ENCODE measurements at regions not wholly inside any gene's neighbourhood (a gene's known extent, or its start where the extent isn't known, plus 50 kb on each side); places are given as distances from the start of the nearest gene placed in this dataset.

DNA sequence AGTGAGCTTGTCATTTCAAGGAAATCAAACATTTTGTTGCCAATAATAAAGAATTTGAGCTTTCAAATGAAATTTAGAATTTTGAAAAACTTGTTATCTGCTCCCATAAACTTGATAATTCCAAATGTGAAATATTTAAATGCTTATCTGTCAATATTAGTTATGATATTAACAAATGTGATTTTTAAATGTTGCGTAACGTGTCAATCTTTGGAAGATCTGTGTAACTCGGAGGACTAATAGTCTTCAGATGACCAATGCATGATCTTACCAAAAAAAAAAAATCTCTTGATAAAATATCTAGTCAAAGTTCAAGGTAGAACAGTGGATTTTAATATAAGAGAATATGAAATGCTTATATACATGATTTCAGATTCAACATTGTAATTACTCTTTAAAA is 274.5 kb upstream of the HSF2 start:
- Histone ChIP-seq H3K9me3 (ENCODE audit: low read length) (no peaks in the 10 kb centered on the region), H3F3A (ENCODE audit: low read length, unreplicated experiment) (no peaks in the 10 kb centered on the region), H3K9ac (ENCODE audit: low read length) (no peak overlapping the region), H4K20me1 (ENCODE audit: low read length) (no peaks in the 10 kb centered on the region), H3K4me2 (ENCODE audit: low read length) (no peak overlapping the region), H3K27ac (ENCODE audit: low read length) (no peak overlapping the region), H3K27me3 (ENCODE audit: low read length) (no peaks in the 10 kb centered on the region), H3K79me2 (ENCODE audit: low read length) (no peaks in the 10 kb centered on the region), H3K4me3 (ENCODE audit: low read length) (no peak overlapping the region), H2AFZ (ENCODE audit: low read length) (no peak overlapping the region), H3K36me3 (ENCODE audit: low read depth, low read length) (no peaks in the 10 kb centered on the region), H3K9me2 (replicated peaks; ENCODE audit: low read length) (no peaks in the 10 kb centered on the region), H3K4me1 (ENCODE audit: insufficient read depth, low read length) (no peaks in the 10 kb centered on the region)
- DNase-seq (no peak), ATAC-seq (no peak)
- no peak for TF ChIP-seq EZH2 (IDR thresholded peaks at IDR 0.05; ENCODE audit: low read length, unreplicated experiment)
- TF ChIP-seq EZH2phosphoT487 (IDR thresholded peaks at IDR 0.05; ENCODE audit: borderline replicate concordance, low read length): no peak
- TF ChIP-seq, protein P1, sequence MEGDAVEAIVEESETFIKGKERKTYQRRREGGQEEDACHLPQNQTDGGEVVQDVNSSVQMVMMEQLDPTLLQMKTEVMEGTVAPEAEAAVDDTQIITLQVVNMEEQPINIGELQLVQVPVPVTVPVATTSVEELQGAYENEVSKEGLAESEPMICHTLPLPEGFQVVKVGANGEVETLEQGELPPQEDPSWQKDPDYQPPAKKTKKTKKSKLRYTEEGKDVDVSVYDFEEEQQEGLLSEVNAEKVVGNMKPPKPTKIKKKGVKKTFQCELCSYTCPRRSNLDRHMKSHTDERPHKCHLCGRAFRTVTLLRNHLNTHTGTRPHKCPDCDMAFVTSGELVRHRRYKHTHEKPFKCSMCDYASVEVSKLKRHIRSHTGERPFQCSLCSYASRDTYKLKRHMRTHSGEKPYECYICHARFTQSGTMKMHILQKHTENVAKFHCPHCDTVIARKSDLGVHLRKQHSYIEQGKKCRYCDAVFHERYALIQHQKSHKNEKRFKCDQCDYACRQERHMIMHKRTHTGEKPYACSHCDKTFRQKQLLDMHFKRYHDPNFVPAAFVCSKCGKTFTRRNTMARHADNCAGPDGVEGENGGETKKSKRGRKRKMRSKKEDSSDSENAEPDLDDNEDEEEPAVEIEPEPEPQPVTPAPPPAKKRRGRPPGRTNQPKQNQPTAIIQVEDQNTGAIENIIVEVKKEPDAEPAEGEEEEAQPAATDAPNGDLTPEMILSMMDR (conservative IDR thresholded peaks at IDR 0.05; ENCODE audit: low read depth, low read length): no peak
- BruUV-seq (replicated peaks): no TSS peak
- intact Hi-C loops (cut with micrococcal nuclease): no loop called here
- ChIA-PET CTCF (no interaction called here), POLR2A (ENCODE audit: unreplicated experiment) (no interaction called here)

DNA sequence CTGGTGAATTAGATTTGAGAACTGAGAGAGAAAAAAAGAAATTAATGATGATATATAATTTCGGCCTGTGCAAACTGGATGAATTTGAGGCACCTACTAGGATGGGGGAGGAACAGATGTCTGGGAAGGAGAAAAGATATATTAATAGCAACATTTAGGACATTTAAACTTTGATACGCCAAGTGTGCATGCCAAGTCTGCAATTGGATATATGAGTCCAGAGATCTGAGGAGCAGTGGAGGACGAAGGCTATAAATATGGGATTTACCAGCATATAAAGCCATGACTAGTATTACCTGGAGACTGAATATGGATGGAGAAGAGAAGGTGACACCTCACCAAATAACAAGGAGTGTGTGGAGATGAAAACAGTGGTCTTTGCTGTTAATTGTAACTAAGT is 272.6 kb upstream of the HSF2 start:
- POLR2A ChIA-PET (ENCODE audit: unreplicated experiment): no interaction called here
- Histone ChIP-seq H3K4me1 (ENCODE audit: insufficient read depth, low read length) (no peaks in the 10 kb centered on the region), H3K9me2 (replicated peaks; ENCODE audit: low read length) (no peaks in the 10 kb centered on the region), H3K9ac (ENCODE audit: low read length) (no peak overlapping the region), H3K27ac (ENCODE audit: low read length) (no peak overlapping the region), H3K36me3 (ENCODE audit: low read depth, low read length) (no peaks in the 10 kb centered on the region), H3K27me3 (ENCODE audit: low read length) (no peaks in the 10 kb centered on the region), H3K79me2 (ENCODE audit: low read length) (no peaks in the 10 kb centered on the region), H4K20me1 (ENCODE audit: low read length) (no peaks in the 10 kb centered on the region), H3F3A (ENCODE audit: low read length, unreplicated experiment) (no peaks in the 10 kb centered on the region), H3K9me3 (ENCODE audit: low read length) (no peaks in the 10 kb centered on the region), H3K4me3 (ENCODE audit: low read length) (no peak overlapping the region), H2AFZ (ENCODE audit: low read length) (no peak overlapping the region), H3K4me2 (ENCODE audit: low read length) (no peak overlapping the region)
- BruUV-seq (replicated peaks): no TSS peak
- ATAC-seq (no peak), DNase-seq (no peak)
- TF ChIP-seq EZH2phosphoT487 (IDR thresholded peaks at IDR 0.05; ENCODE audit: borderline replicate concordance, low read length) (no peak), EZH2 (IDR thresholded peaks at IDR 0.05; ENCODE audit: low read length, unreplicated experiment) (no peak)
- TF ChIP-seq, protein P1 (conservative IDR thresholded peaks at IDR 0.05; ENCODE audit: low read depth, low read length): no peak
- intact Hi-C loops (cut with micrococcal nuclease): no loop called here
- CTCF ChIA-PET: no interaction called here

DNA sequence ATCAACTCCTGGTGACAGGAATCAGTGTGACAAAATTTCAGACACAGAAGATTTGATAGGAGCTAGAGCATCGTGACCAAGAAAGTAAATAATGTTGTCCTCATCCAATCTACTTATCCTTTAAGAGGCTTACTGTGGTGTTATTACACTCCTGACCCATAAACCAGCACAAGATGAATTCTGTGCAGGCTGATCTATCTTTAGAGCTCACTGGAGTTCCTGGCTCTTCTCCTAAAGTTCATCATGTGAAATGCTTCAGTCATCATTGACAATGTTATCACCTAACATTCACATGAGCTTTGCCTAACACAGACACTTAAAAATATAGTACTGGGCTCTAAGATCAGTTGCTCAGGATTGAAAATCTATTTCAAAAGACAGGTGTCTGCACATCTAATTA is 271.0 kb upstream of the HSF2 start:
- ATAC-seq (no peak), DNase-seq (no peak)
- Histone ChIP-seq H3K4me3 (ENCODE audit: low read length) (no peak overlapping the region), H3F3A (ENCODE audit: low read length, unreplicated experiment) (no peaks in the 10 kb centered on the region), H3K9ac (ENCODE audit: low read length) (no peak overlapping the region), H2AFZ (ENCODE audit: low read length) (no peak overlapping the region), H3K4me2 (ENCODE audit: low read length) (no peak overlapping the region), H4K20me1 (ENCODE audit: low read length) (no peaks in the 10 kb centered on the region), H3K27me3 (ENCODE audit: low read length) (no peaks in the 10 kb centered on the region), H3K79me2 (ENCODE audit: low read length) (no peaks in the 10 kb centered on the region), H3K36me3 (ENCODE audit: low read depth, low read length) (no peaks in the 10 kb centered on the region), H3K27ac (ENCODE audit: low read length) (no peak overlapping the region), H3K4me1 (ENCODE audit: insufficient read depth, low read length) (no peaks in the 10 kb centered on the region), H3K9me3 (ENCODE audit: low read length) (no peaks in the 10 kb centered on the region), H3K9me2 (replicated peaks; ENCODE audit: low read length) (no peaks in the 10 kb centered on the region)
- ChIA-PET CTCF (no interaction called here), POLR2A (ENCODE audit: unreplicated experiment) (no interaction called here)
- intact Hi-C loops (cut with micrococcal nuclease): no loop called here
- no TSS peak for BruUV-seq (replicated peaks)
- no peak for TF ChIP-seq EZH2phosphoT487 (IDR thresholded peaks at IDR 0.05; ENCODE audit: borderline replicate concordance, low read length)
- TF ChIP-seq, protein P1 (conservative IDR thresholded peaks at IDR 0.05; ENCODE audit: low read depth, low read length): no peak

All from PC-3 (cell line).